ENCODE measurements at regions not wholly inside any gene's neighbourhood (a gene's known extent, or its start where the extent isn't known, plus 50 kb on each side); places are given as distances from the start of the nearest gene placed in this dataset.

- H3K36me3 ChIP-seq, result no peaks in the 10 kb centered on the region
- H3K27me3 ChIP-seq (ENCODE audit: insufficient read depth, low read depth, severe bottlenecking), result no peaks in the 10 kb centered on the region
- H3K9me3 ChIP-seq (ENCODE audit: severe bottlenecking), result no peaks in the 10 kb centered on the region
- no peak for DNase-seq
- H3K4me3 ChIP-seq (ENCODE audit: low read depth, low read length), result no peak overlapping the region
- H3K27ac ChIP-seq, result no peak overlapping the region
- peak; percentile 18; the same call in 1 of the 2 replicates for TF ChIP-seq CTCF (IDR thresholded peaks at IDR 0.05; ENCODE audit: low read depth, low read length)
Observed at GRCh38 chr3:184659797-184660301, 52.0 kb downstream of the MAGEF1 start.

GRCh38 chr3:184658223-184658928 is 53.5 kb downstream of the MAGEF1 start:
- H3K27me3 ChIP-seq (ENCODE audit: insufficient read depth, low read depth, severe bottlenecking), result no peaks in the 10 kb centered on the region
- no peak for DNase-seq
- H3K36me3 ChIP-seq, result no peaks in the 10 kb centered on the region

GRCh38 chr3:184656829-184657681 is 54.8 kb downstream of the MAGEF1 start:
- DNase-seq, result peak; percentile 32
- TF ChIP-seq CTCF (IDR thresholded peaks at IDR 0.05; ENCODE audit: low read depth, low read length), result no peak
- Histone ChIP-seq H3K27ac (0 out of 2 replicates have a peak overlapping the region, but pooled peaks have one; percentile 7), H3K36me3 (no peaks in the 10 kb centered on the region), H3K27me3 (ENCODE audit: insufficient read depth, low read depth, severe bottlenecking) (no peaks in the 10 kb centered on the region), H3K4me3 (ENCODE audit: low read depth, low read length) (no peak overlapping the region), H3K9me3 (ENCODE audit: severe bottlenecking) (no peaks in the 10 kb centered on the region)

More at GRCh38 chr3:184658223-184658928, 53.5 kb downstream of the MAGEF1 start:
- H3K4me3 ChIP-seq (ENCODE audit: low read depth, low read length), result no peak overlapping the region
- no peak overlapping the region for H3K27ac ChIP-seq
- H3K9me3 ChIP-seq (ENCODE audit: severe bottlenecking), result no peaks in the 10 kb centered on the region
- no peak for TF ChIP-seq CTCF (IDR thresholded peaks at IDR 0.05; ENCODE audit: low read depth, low read length)

GRCh38 chr3:184656458-184656828 is 55.4 kb downstream of the MAGEF1 start:
- TF ChIP-seq CTCF (IDR thresholded peaks at IDR 0.05; ENCODE audit: low read depth, low read length), result no peak
- H3K9me3 ChIP-seq (ENCODE audit: severe bottlenecking), result no peaks in the 10 kb centered on the region
- H3K4me3 ChIP-seq (ENCODE audit: low read depth, low read length), result no peak overlapping the region
- no peak overlapping the region for H3K27ac ChIP-seq
- DNase-seq, result no peak
- H3K36me3 ChIP-seq, result no peaks in the 10 kb centered on the region
- H3K27me3 ChIP-seq (ENCODE audit: insufficient read depth, low read depth, severe bottlenecking), result no peaks in the 10 kb centered on the region

GRCh38 chr3:184655597-184655996 is 56.3 kb downstream of the MAGEF1 start:
- H3K27ac ChIP-seq, result no peak overlapping the region
- TF ChIP-seq CTCF (IDR thresholded peaks at IDR 0.05; ENCODE audit: low read depth, low read length), result no peak
- H3K36me3 ChIP-seq, result no peaks in the 10 kb centered on the region
- no peak for DNase-seq
- no peak overlapping the region for H3K4me3 ChIP-seq (ENCODE audit: low read depth, low read length)
- no peaks in the 10 kb centered on the region for H3K9me3 ChIP-seq (ENCODE audit: severe bottlenecking)
- no peaks in the 10 kb centered on the region for H3K27me3 ChIP-seq (ENCODE audit: insufficient read depth, low read depth, severe bottlenecking)

Measured in WERI-Rb-1 (cell line).